Neural cell (in vitro differentiated cells): ENCODE measurements at regions not wholly inside any gene's neighbourhood (a gene's known extent, or its start where the extent isn't known, plus 50 kb on each side); places are given as distances from the start of the nearest gene placed in this dataset.

Experiments used
- H2AFZ ChIP-seq: fragments of 200-600, 300-800 bp; sonication (generic), shearing (Covaris generic); 2 replicates; pipeline ENCODE4 v1.6.0; 2014; ENCODE audit warnings: low read depth, mild to moderate bottlenecking, antibody characterized with exemption, low read length, moderate library complexity
- H3F3A ChIP-seq: fragments of 200-600 bp; shearing (Covaris generic); 2 replicates; pipeline ENCODE4 v1.6.1; 2016; ENCODE audit warnings: mild to moderate bottlenecking, moderate library complexity, mixed read lengths, antibody characterized with exemption, low read length; ENCODE audit not compliant: insufficient read depth, poor library complexity, severe bottlenecking
- H3K27ac ChIP-seq: fragments of 200-600, 300-800 bp; sonication (generic), shearing (Covaris generic); 2 replicates; pipeline ENCODE4 v1.5.1; 2014; ENCODE audit warnings: mild to moderate bottlenecking, low read length, moderate library complexity
- H3K27me3 ChIP-seq: fragments of 300-800, 200-600 bp; sonication (generic), shearing (Covaris generic); 2 replicates; pipeline ENCODE4 v1.6.0; 2014; ENCODE audit warnings: mild to moderate bottlenecking, low read depth, low read length, moderate library complexity; ENCODE audit not compliant: insufficient read depth
- H3K36me3 ChIP-seq: fragments of 300-800, 200-600 bp; sonication (generic), shearing (Covaris generic); 2 replicates; pipeline ENCODE4 v1.5.1; 2014; ENCODE audit warnings: mild to moderate bottlenecking, antibody characterized with exemption, low read length, moderate library complexity; ENCODE audit not compliant: insufficient read depth
- H3K4me2 ChIP-seq: fragments of 300-800, 200-600 bp; sonication (generic), shearing (Covaris generic); 2 replicates; pipeline ENCODE4 v1.6.0; 2014; ENCODE audit warnings: mild to moderate bottlenecking, low read length
- H3K4me3 ChIP-seq: fragments of 300-800, 200-600 bp; sonication (generic), shearing (Covaris generic); 2 replicates; pipeline ENCODE4 v1.5.1; 2014; ENCODE audit warnings: mild to moderate bottlenecking, low read length, moderate library complexity
- H3K79me2 ChIP-seq: fragments of 200-600 bp; shearing (Covaris generic); replicated peaks from 2 replicates; pipeline ENCODE4 v1.6.0; 2014; ENCODE audit warnings: mild to moderate bottlenecking, low read length, moderate library complexity; ENCODE audit not compliant: insufficient read depth
- H3K9ac ChIP-seq: fragments of 300-800, 200-600 bp; sonication (generic), shearing (Covaris generic); 2 replicates; pipeline ENCODE4 v1.6.1; 2016; ENCODE audit warnings: mild to moderate bottlenecking, low read length, mixed read lengths
- H3K9me2 ChIP-seq: fragments of 200-600 bp; shearing (Covaris generic); 2 replicates; pipeline ENCODE4 v1.6.1; 2016; ENCODE audit warnings: mild to moderate bottlenecking, low read length, mixed read lengths; ENCODE audit not compliant: insufficient read depth
- H3K9me3 ChIP-seq: fragments of 200-600, 300-800 bp; sonication (generic), shearing (Covaris generic); 2 replicates; pipeline ENCODE4 v1.6.1; 2016; ENCODE audit warnings: mild to moderate bottlenecking, mixed run types, low read length, moderate library complexity, mixed read lengths
- H4K20me1 ChIP-seq: fragments of 200-600 bp; shearing (Covaris generic); 2 replicates; pipeline ENCODE4 v1.6.1; 2016; ENCODE audit warnings: mild to moderate bottlenecking, mixed run types; ENCODE audit not compliant: insufficient read depth
- EP300 ChIP-seq: fragments of 450-650 bp; conservative IDR thresholded peaks from 2 replicates; pipeline ENCODE4 v1.6.1; 2014; ENCODE audit warnings: antibody characterized with exemption, mild to moderate bottlenecking, moderate library complexity; ENCODE audit not compliant: poor library complexity, severe bottlenecking
- EZH2 ChIP-seq: fragments of 200-600, 300-800 bp; shearing (Covaris generic), sonication (generic); IDR thresholded peaks from 2 replicates; pipeline ENCODE4 v1.6.1; 2014; ENCODE audit warnings: antibody characterized with exemption, low read length, borderline replicate concordance, mild to moderate bottlenecking; ENCODE audit not compliant: insufficient read depth, poor library complexity, severe bottlenecking
- MXI1 ChIP-seq: fragments of 450-650 bp; conservative IDR thresholded peaks from 2 replicates; pipeline ENCODE4 v1.6.1; 2014; ENCODE audit warnings: antibody characterized with exemption, mild to moderate bottlenecking; ENCODE audit not compliant: poor library complexity, severe bottlenecking
- POLR2AphosphoS5 ChIP-seq: IDR thresholded peaks from 2 replicates; pipeline ENCODE4 v1.6.1; 2012
- RAD21 ChIP-seq: fragments of 450-650 bp; conservative IDR thresholded peaks from 2 replicates; pipeline ENCODE4 v1.6.1; 2014; ENCODE audit warnings: antibody characterized with exemption, mild to moderate bottlenecking, moderate library complexity
- SMC3 ChIP-seq: fragments of 450-650 bp; conservative IDR thresholded peaks from 2 replicates; pipeline ENCODE4 v1.6.1; 2014; ENCODE audit warnings: antibody characterized with exemption, mild to moderate bottlenecking, moderate library complexity; ENCODE audit not compliant: poor library complexity
- TAF1 ChIP-seq: IDR thresholded peaks from 2 replicates; pipeline ENCODE4 v1.6.1; 2012; ENCODE audit warnings: low read depth
- TF ChIP-seq, protein P1 (sequence below): fragments of 450-650 bp; IDR thresholded peaks from 2 replicates; pipeline ENCODE4 v1.5.1; 2014; ENCODE audit warnings: antibody characterized with exemption, mild to moderate bottlenecking, moderate library complexity; ENCODE audit not compliant: poor library complexity, severe bottlenecking
- TF ChIP-seq, protein P2 (sequence below): IDR thresholded peaks from 2 replicates; pipeline ENCODE4 v1.6.1; 2012; ENCODE audit warnings: borderline replicate concordance

DNA sequence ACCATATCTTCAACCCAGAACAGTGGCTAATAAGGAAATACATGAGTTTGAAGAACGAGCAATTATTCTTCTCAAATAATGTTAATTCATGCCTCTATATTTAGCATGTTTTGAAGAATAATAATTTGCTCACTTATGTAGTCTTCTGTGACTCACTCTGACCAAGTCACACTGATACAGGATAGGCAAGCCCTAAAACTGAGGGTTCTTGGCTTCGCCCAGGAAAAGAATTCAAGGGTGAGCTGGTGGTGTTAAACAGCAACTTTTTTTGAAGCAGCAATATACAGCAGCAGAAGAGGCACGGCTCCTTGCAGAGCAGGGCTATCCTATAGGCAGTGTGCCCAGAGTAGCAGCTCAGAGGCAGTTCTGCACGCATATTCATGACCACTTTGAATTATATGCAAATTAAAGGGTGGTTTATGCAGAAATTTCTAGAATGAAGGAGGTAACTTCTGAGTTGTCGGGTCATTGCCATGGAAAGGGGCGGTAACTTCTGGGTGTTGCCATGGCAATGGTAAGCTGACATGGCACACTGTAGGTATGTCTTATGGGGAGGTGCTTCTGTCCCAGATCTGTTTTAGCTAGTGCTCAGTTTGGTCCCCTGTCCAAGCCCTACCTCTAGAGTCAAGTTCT, 200.6 kb downstream of the RND3 start:
- no peaks in the 10 kb centered on the region for H3F3A ChIP-seq
- no peaks in the 10 kb centered on the region for H3K9me2 ChIP-seq
- H2AFZ ChIP-seq: no peak overlapping the region
- H3K27me3 ChIP-seq: no peaks in the 10 kb centered on the region
- no peak overlapping the region for H3K27ac ChIP-seq
- H3K4me2 ChIP-seq: no peak overlapping the region
- no peaks in the 10 kb centered on the region for H4K20me1 ChIP-seq
- H3K9ac ChIP-seq: no peak overlapping the region
- H3K4me3 ChIP-seq: no peak overlapping the region
- no peaks in the 10 kb centered on the region for H3K79me2 ChIP-seq
- H3K36me3 ChIP-seq: no peaks in the 10 kb centered on the region
- H3K9me3 ChIP-seq: no peaks in the 10 kb centered on the region
- TF ChIP-seq MXI1: no peak
- TF ChIP-seq, protein P1, sequence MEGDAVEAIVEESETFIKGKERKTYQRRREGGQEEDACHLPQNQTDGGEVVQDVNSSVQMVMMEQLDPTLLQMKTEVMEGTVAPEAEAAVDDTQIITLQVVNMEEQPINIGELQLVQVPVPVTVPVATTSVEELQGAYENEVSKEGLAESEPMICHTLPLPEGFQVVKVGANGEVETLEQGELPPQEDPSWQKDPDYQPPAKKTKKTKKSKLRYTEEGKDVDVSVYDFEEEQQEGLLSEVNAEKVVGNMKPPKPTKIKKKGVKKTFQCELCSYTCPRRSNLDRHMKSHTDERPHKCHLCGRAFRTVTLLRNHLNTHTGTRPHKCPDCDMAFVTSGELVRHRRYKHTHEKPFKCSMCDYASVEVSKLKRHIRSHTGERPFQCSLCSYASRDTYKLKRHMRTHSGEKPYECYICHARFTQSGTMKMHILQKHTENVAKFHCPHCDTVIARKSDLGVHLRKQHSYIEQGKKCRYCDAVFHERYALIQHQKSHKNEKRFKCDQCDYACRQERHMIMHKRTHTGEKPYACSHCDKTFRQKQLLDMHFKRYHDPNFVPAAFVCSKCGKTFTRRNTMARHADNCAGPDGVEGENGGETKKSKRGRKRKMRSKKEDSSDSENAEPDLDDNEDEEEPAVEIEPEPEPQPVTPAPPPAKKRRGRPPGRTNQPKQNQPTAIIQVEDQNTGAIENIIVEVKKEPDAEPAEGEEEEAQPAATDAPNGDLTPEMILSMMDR: no peak
- TF ChIP-seq RAD21: no peak
- TF ChIP-seq, protein P2, sequence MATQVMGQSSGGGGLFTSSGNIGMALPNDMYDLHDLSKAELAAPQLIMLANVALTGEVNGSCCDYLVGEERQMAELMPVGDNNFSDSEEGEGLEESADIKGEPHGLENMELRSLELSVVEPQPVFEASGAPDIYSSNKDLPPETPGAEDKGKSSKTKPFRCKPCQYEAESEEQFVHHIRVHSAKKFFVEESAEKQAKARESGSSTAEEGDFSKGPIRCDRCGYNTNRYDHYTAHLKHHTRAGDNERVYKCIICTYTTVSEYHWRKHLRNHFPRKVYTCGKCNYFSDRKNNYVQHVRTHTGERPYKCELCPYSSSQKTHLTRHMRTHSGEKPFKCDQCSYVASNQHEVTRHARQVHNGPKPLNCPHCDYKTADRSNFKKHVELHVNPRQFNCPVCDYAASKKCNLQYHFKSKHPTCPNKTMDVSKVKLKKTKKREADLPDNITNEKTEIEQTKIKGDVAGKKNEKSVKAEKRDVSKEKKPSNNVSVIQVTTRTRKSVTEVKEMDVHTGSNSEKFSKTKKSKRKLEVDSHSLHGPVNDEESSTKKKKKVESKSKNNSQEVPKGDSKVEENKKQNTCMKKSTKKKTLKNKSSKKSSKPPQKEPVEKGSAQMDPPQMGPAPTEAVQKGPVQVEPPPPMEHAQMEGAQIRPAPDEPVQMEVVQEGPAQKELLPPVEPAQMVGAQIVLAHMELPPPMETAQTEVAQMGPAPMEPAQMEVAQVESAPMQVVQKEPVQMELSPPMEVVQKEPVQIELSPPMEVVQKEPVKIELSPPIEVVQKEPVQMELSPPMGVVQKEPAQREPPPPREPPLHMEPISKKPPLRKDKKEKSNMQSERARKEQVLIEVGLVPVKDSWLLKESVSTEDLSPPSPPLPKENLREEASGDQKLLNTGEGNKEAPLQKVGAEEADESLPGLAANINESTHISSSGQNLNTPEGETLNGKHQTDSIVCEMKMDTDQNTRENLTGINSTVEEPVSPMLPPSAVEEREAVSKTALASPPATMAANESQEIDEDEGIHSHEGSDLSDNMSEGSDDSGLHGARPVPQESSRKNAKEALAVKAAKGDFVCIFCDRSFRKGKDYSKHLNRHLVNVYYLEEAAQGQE: no peak
- no peak for TF ChIP-seq SMC3
- TF ChIP-seq TAF1: no peak
- TF ChIP-seq POLR2AphosphoS5: no peak
- TF ChIP-seq EZH2: no peak
- no peak for TF ChIP-seq EP300

DNA sequence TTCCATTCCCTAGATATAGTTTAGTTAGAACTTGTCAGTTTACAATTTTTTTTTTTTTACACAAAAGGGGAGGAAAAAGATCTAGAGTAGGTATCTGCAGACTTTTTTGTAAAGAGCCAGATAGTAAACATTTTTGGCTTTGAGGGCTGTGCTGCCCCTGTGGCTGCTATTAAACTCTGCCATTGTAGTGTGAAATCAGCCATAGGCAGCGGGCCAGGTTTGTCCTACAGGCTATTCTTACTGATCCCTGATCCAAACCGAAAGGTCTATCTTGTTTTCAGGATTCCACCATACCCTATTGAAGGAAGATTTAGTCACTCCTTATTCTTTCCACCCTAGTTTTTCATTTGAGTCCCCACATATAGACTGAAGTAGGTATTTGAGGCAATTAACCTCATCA, 203.4 kb downstream of the RND3 start:
- Histone ChIP-seq H2AFZ (no peak overlapping the region), H3F3A (no peaks in the 10 kb centered on the region), H3K9ac (no peak overlapping the region), H3K9me2 (no peaks in the 10 kb centered on the region), H3K4me3 (no peak overlapping the region), H3K27ac (no peak overlapping the region), H3K4me2 (no peak overlapping the region), H3K27me3 (no peaks in the 10 kb centered on the region), H3K9me3 (no peaks in the 10 kb centered on the region), H3K36me3 (no peaks in the 10 kb centered on the region), H3K79me2 (no peaks in the 10 kb centered on the region), H4K20me1 (no peaks in the 10 kb centered on the region)
- no peak for TF ChIP-seq POLR2AphosphoS5
